ENCODE measurements at regions not wholly inside any gene's neighbourhood (a gene's known extent, or its start where the extent isn't known, plus 50 kb on each side); places are given as distances from the start of the nearest gene placed in this dataset.

DNA sequence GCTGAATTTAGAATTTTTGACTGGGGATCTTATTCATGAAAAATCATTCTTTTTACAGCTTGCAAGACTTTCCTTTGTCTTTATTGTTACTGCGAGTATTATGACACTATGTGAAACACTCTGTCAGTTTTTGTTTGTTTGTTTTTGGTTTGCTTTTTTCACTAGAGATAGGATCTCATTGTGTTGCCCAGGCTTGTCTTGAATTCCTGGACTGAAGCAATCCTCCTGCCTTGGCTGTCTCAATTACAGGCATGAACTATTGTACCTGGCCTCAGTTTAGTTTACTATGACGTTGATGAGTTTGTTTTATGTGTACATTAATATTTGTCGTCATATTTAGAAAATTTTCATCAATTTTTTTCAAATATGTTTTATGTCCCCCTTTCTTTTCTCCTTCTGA lies 1030.0 kb upstream of the PRR20A start:
- TF ChIP-seq CTCF (IDR thresholded peaks at IDR 0.05; ENCODE audit: low read depth, low read length, poor library complexity, severe bottlenecking) (no peak), EZH2phosphoT487 (IDR thresholded peaks at IDR 0.05; ENCODE audit: borderline replicate concordance, low read length) (no peak)
